ENCODE measurements at regions not wholly inside any gene's neighbourhood (a gene's known extent, or its start where the extent isn't known, plus 50 kb on each side); places are given as distances from the start of the nearest gene placed in this dataset.
"Not testable (repeated sequence)": the region's sequence is repeated elsewhere in the genome, so short reads cannot be mapped to it uniquely, and the experiment has no call there.

GRCh38 chr9:33690143-33690933, 105.0 kb upstream of the PRSS3 start:
- no peak for DNase-seq (ENCODE audit: low read depth in 2 of 3, low spot score in 1 of 3)

- DNase-seq (ENCODE audit: low read depth in 2 of 3, low spot score in 1 of 3): no peak
Observed at GRCh38 chr9:33695299-33695698, 100.1 kb upstream of the PRSS3 start.

DNA sequence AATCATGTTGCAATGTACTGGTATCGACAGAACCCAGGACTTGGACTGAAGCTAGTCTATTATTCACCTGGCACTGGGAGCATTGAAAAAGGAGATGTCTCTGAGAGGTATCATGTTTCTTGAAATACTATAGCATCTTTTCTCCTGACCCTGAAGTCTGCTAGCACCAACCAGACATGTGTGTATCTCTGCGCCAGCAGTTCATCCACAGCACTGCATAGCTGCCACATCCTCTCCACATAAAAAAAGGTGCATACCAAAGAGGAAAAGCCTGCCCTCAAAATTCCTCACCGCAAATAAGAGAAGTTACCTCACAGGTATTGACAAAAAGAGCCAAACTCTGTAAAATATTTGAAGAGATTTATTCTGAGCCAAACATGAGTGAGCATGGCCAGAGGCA, 99.5 kb upstream of the PRSS3 start:
- DNase-seq (ENCODE audit: low read depth in 2 of 3, low spot score in 1 of 3): no peak

- no peak for DNase-seq (ENCODE audit: low read depth in 2 of 3, low spot score in 1 of 3)
Observed at GRCh38 chr9:33697171-33697570, 98.2 kb upstream of the PRSS3 start.

- DNase-seq (ENCODE audit: low read depth in 2 of 3, low spot score in 1 of 3): no peak
Observed at GRCh38 chr9:33698267-33698666, 97.1 kb upstream of the PRSS3 start.

GRCh38 chr9:33700940-33701339, 94.4 kb upstream of the PRSS3 start:
- not testable (repeated sequence) for DNase-seq (ENCODE audit: low read depth in 2 of 3, low spot score in 1 of 3)

DNA sequence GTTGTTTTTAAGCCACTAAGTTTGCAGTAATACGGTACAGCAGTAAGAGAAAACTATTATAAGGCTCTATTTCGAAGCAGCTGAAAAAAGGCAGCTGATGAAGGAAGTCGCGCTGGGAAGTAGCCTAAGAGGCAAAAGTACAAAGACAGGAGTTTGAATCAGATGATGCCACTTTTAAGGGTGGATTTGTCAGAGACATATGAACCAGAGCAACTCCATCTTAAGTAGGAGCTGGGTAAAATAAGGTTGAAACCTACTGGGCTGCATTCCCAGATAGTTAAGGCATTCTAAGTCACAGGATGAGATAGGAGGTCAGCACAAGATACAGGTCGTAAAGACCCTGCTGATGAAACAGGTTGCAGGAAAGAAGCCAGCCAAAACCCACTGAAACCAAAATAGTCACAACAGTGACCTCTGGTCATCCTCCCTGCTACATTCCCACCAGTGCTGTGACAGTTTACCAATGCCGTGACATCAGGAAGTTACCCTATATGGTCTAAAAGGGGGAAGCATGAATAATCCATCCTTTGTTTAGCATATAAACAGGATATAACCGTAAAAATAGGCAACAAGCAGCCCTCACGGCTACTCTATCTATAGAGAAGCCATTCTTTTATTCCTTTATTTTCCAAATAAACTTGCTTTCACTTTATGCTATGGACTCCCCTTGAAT, 91.8 kb upstream of the PRSS3 start:
- no peak for DNase-seq (ENCODE audit: low read depth in 2 of 3, low spot score in 1 of 3)

- DNase-seq (ENCODE audit: low read depth in 2 of 3, low spot score in 1 of 3): not testable (repeated sequence)
Observed at GRCh38 chr9:33705440-33705839, 89.9 kb upstream of the PRSS3 start.

GRCh38 chr9:33708441-33708840, 86.9 kb upstream of the PRSS3 start:
- DNase-seq (ENCODE audit: low read depth in 2 of 3, low spot score in 1 of 3): no peak

DNA sequence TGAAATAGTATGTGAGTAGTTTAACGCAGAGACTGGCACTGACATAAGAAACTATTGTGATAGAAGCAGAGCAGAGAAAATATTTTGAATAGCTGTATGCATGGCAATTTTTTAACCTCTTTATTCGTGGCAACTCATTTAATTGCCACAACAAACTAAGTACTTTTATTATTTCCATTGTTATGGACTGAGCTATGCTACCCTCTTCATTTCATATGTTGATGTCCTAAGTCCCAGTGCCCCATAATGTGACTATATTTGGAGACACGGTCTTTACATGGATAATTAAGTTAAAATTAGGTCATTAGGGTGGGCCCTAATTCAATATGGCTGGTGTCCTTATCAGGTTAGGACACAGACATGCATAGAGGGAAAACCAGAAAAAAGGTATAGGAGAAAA, 86.1 kb upstream of the PRSS3 start:
- DNase-seq (ENCODE audit: low read depth in 2 of 3, low spot score in 1 of 3): no peak

DNA sequence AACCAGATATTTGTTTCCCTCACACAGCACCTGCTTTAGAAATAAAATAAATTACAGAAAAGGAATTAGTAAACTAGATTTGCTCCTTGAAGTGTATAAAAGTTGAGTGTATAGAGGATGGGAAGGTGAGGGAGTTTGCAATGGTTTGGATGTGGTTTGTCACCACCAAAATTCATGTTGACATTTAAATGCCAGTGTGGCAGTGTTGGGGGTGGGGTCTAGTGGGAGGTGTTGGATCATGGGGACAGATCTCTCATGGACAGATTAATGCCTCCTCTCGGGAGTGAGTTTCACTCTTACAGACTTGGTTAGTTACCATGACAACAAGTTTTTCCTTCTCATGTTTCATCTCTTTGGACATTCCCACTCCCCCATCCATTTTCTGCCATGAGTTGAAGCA, 83.9 kb upstream of the PRSS3 start:
- DNase-seq (ENCODE audit: low read depth in 2 of 3, low spot score in 1 of 3): not testable (repeated sequence)

GRCh38 chr9:33714989-33715388, 80.4 kb upstream of the PRSS3 start:
- DNase-seq (ENCODE audit: low read depth in 2 of 3, low spot score in 1 of 3): no peak

DNA sequence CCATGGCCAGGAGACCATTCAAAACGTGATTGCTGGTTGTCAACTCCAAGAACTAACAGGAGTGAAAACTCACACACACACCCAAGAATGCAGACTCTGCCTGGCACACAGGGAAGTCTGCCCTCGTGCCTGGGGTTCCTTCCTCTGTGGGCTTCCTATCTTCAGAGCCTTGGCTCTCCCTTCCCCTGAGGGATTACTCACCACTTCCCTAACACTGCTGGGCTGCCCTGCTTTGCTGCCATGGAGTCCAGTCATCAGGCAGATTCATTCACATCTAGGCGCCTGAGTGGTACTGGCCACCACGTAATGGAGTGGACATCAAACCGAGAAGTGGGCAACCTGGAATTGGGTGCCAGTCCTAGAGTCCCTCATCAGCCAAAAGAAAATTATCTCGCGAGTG, 76.4 kb upstream of the PRSS3 start:
- DNase-seq (ENCODE audit: low read depth in 2 of 3, low spot score in 1 of 3): no peak

- peak; percentile 25 to 49 (median 29) for DNase-seq (ENCODE audit: low read depth in 2 of 3, low spot score in 1 of 3)
Observed at GRCh38 chr9:33719581-33720374, 75.6 kb upstream of the PRSS3 start.

GRCh38 chr9:33721674-33722358, 73.5 kb upstream of the PRSS3 start:
- DNase-seq (ENCODE audit: low read depth in 2 of 3, low spot score in 1 of 3): peak; percentile 73 to 88 (median 83)

DNA sequence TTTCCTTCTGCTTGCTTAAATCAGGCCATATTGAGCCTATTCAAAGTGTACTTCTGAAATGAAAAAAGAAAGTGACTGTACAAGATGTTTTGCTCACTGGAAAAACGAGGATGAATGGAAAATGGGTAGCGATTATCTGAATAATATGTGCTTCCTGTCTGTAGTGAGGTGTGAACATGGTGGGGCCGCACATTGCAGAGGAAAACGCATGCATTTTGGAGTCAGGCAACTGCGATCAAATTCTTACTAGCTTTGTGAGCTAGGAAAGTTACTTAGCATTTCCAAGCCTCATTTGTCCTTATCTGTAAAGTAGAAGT, 73.0 kb upstream of the PRSS3 start:
- DNase-seq (ENCODE audit: low read depth in 2 of 3, low spot score in 1 of 3): no peak

DNA sequence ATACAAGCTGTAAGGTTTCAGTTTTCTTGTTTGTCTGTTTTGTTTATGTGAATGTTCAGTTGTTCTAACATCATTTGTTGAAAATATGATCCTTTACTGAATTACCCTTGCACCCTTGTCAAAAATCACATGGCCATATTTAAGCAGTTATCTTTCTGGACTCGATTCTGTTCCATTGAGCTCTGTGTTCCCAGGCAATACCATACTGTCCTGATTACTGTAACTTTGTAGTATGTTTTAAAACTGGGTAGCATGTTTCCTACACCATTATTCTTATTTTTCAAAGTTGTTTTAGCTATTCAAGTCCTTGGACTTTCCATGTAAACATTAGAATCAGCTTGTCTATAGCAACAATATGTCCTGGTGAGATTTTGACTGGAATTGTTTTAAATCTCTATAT, 66.7 kb upstream of the PRSS3 start:
- no peak for DNase-seq (ENCODE audit: low read depth in 2 of 3, low spot score in 1 of 3)

DNA sequence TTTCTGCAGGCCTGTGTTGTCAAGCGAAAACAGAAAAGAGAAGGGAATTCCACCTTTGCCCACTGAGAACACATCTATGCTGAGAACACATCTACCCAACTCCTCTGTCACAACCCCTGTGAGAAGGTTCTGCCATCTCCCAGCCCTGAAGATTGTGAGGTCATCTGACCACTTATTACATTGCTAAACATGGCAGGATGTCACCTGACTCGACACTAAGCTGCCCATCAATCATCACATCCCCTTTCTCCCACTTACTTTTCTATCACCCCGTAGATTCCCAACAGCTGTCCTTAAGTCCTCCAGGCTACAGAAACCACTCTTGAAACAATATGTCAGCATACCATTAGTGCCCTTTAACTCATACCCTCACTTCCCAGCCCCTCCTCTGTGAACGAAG, 64.2 kb upstream of the PRSS3 start:
- no peak for DNase-seq (ENCODE audit: low read depth in 2 of 3, low spot score in 1 of 3)

DNA sequence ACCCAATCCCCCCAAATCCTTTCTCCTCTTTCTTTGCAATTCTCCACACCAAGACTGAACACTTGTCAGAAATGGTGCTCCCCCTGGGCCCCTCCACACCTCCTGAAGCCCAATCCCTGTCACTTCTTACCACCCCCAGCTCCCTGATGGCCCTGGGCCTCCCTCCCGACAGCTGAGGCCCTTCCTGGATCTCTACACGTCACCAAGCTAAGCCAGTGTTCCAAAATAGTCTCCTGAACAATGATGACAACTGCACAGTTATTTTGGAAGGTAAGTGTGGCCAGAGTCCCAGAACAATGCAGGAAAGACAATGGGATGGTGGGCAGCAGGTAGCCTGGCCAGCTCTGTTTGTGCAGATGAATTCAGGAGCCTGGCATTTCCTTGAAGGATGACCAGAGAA, 63.7 kb upstream of the PRSS3 start:
- no peak for DNase-seq (ENCODE audit: low read depth in 2 of 3, low spot score in 1 of 3)

GRCh38 chr9:33734247-33734940, 61.0 kb upstream of the PRSS3 start:
- not testable (repeated sequence) for DNase-seq (ENCODE audit: low read depth in 2 of 3, low spot score in 1 of 3)

All from stimulated activated CD4-positive, alpha-beta T cell treated with anti-CD3 and anti-CD28 coated beads, Interleukin-12 subunit alpha, Interleukin-12 subunit beta, amount 100 ng/mL, for 48 hours (primary cell).